GM18868 (cell line): ENCODE measurements at regions not wholly inside any gene's neighbourhood (a gene's known extent, or its start where the extent isn't known, plus 50 kb on each side); places are given as distances from the start of the nearest gene placed in this dataset.

Experiments
- ATAC-seq: cut with Tn5 transposase; IDR thresholded peaks from one replicate; pipeline ENCODE4 v1.9.1; 2021; ENCODE audit warnings: mild to moderate bottlenecking, moderate library complexity; ENCODE audit not compliant: unreplicated experiment

DNA sequence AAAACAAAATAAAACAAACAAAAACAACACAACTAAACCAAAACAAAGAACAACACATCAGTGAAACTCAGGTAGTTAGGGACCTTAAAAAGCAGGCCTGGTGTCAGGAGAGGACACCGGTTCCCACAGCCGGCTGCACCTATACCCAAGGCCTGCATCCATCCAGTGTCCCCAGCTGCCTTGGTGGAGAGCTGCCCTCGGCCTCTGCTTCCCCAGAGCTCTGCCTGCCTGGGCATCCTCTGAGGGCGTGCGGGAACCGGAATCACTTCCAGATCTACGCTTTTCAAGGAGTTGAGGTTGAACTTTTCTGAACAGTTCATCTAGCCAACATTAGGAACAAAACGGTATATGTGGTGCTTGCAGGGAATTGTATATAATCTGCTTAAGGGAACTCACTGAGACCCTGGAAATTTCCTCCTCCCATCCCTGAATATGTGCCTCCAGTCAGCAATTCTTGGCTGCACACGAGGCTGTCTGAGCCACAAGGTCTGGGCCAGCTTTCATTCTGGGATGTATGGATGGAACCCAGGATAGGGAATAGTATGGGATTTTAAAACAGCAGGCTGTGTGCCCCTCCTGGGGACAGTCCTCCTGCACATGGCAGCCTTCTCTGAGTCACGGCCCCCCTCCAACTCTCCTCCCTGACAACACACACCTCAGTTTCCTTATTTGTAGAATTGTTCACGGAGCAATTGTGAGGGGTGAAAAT, 319.0 kb upstream of the RTL1 start:
- no peak for ATAC-seq

DNA sequence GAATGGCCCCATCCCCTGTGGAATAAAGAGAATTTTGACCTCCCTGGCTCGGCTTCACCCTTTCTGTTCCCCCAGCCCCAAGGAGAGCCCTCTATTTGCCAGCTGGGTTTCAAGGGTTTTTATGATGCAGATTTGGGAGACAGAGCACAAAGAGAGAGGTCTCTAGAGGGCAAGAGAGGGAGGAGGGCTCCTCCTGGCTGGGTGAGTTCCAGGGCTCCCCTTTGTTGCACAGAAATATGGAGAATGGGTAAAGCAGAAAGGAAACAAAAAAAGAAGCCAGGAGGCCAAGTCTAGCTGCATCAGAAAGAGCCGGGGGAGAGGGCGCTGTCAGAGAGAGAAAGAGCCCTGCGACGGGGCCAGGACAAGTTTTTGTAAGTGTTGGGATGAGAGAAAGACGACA, 319.6 kb upstream of the RTL1 start:
- no peak for ATAC-seq

DNA sequence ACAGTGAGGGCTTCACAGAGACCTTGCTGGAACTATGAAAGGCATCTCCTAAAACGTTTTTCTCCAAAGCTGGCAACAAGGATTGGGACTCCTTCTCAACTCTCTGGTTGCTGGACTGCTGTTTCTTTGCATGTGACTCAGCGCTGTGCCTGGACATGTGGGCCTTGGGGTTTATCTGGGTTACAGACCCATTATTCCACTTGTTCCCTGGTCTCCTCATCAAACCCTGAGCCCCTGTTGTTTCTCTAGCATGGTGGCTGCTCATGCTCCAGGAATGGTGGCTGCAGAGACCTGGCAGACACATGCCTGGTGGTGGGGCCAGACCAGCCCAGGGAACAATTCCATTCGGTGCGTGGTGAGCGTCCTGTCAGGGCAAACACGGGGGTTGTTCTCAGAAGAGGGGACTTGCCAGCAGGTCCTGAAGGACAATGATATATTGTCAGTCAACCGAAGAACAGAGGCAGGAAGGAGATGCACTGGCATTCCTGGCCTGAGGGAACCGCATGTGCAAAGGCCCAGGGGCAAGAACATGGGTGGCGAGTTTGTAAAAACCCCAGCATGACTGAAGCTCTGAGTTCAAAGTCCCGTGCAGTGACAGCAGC, 320.1 kb upstream of the RTL1 start:
- no peak for ATAC-seq

DNA sequence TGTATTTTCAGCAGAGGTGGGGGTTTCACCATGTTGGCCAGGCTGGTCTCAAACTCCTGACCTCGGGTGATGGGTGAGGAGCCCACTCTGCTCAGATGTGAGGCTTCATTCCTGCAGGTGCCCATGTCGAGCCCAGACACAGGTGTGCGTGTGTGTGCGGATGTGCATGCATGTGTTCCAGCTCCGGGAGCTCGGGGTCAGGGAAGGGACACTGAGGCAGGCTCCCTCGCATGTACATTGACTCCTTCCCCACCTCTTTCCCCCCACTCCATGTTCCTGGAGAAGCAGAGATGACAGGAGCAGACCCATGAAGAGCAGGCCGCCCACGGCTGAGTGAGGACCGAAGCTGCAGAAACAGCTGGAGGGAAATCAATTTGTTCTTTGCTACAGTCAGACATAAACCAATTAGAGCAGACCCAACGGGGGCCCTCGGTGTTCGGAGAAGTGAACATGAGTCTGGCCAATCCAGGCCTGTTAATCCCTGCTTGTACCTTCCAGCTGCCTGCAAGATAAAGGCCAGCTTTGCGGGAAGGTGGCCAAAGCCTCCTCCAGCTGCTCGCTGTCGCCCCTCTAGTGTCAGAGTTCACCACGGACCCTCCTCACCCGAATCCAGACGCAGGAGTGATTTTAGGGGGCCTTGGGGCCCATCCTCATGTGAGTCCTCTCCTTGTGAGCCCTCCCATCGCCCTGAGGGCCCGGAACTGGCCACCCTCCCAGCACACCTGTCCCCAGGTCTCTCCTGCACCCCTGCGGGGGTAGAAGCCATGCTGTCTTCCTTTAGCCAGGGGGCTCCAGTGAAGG, 321.0 kb upstream of the RTL1 start:
- no peak for ATAC-seq

DNA sequence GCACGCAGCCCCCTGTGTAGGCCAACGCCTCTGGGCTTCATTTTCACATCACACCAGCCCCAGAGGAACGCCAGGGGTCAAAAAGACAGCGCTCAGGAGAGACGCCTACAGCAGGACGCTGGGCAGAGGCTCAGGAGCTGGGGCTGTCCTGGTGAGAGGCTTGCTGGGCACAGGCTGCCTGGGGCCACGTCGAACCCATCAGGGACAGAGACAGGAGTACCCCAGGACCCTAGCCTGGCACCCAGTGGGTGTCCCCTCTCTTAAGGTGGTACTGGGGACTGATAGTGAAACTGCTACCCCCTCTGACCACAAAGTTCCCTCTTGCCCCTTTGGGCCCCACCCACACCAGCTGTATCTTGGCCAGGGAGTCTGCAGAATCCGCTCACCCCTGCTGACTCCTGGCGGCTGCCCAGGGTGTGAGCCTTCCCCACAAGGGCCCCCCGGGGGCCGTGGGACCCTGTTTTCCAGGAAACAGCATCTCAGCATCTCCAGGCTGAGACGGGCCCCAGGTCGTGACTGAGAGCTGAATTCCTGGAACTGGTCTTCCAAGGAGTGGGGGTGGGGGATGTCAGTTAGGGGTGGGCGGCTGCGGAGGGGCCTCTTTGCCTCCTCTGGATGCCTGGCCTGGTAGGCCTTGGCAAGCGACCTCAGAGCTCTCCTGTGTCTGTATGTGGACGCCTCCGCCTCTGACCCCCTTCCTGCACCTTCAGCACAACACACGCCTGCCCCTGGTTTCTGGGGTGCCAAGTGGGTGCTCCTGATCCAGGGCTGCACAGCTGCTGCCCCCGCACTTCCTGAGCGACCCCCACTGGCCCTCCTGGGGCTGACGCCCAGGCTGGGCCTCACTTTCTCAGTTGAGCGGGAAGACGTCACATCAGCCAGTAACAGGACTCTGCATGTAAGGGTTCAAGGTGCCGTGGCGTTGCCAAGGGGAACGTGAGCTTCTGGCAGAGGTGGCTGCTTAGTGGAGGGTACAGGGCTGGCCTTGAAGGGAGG, 321.9 kb upstream of the RTL1 start:
- ATAC-seq: no peak

DNA sequence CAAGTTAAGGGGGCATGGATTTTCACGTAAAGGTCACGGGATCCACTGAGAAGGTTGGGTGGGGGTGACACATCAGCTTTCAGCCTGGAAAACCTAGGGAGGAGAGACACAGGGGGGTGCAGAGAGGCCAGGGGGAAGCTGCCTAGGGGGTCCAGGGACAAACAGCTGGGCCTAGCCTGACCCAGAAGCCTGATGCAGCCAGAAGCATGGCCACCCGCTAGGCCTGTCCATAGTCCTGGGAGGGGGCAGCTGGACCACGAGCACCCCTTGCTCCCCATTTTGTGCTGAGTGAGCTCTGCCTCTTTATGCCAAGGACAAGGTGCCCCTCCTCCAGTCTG, 322.7 kb upstream of the RTL1 start:
- no peak for ATAC-seq

DNA sequence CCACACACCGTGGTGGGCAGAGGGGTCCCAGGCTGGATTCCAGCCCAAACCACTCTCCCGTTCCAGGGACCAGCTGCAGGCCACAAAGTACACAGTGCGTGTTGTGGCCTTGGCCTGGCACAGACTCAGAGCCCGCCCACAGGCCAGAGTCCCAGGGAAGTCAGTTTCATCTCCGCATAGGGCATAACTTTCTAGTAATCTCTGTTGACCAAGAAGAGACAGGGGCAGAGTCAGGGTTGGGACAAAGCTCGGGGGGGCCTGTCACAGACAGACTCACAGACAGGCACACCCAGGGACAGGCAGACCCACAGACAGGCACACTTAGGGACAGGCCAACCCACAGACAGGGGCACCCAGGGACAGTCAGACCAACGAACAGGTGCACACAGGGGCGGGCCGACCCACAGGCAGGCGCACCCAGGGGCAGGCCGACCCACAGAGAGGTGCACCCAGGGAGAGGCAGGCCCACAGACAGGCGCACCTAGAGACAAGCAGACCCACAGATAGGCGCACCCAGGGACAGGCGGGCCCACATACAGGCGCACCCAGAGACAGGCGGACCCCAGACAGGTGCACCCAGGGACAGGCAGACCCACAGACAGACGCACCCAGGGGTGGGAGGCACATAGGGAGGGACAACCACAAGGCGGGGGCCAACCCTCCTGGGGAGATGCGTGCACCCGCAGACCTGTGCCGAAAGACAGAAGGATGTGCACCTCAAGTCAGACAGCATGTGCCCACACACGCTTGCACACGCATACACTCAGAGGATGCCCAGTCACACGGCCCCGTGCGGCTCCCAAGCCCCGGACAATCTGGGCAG, 323.3 kb upstream of the RTL1 start:
- no peak for ATAC-seq

DNA sequence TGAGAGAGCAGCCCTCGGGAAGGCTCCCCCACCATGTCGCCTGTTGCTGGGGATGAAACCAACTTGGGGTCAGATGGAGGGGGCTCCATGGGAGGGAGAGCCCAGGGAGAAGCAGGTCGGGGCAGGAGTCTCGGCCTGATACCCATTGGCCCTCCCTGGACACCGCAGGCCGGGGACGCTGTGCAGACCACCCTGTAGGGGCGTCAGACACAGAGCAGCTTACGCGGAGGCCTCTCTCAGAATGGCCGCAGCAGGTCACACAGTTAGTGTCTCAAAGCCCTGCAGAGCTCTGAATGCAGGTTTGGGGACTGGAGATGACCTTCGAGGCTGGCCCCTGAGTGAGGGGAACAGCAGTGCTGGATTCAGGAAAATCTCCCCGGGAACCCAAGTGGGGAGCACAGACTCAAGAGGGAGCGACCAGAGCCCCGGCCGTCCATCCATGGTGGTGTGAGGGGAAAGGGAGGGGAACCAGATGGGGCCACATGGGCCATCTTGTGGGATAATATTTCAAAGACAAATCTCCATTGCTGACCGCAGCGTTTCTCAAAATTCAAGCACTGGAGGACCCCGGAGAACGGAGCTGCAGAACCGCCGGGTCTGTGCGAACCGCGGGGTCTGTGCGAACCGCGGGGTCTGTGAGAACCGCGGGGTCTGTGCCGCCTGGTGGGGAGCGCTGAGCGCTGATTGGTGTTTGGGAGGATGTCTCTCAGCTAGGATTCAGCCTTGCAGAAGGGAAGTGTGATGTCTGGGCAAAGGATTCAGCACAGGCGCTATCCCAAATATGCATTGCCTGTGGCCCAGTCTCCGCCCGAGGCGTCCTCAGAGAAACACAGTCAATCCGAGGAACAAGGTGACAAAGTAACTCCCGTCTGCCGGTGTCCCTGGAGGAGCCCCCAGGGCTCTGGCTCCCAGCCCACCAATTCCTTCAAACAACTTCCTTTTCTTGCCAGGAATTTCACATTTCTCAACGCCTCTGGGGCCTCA, 324.4 kb upstream of the RTL1 start:
- no peak for ATAC-seq

DNA sequence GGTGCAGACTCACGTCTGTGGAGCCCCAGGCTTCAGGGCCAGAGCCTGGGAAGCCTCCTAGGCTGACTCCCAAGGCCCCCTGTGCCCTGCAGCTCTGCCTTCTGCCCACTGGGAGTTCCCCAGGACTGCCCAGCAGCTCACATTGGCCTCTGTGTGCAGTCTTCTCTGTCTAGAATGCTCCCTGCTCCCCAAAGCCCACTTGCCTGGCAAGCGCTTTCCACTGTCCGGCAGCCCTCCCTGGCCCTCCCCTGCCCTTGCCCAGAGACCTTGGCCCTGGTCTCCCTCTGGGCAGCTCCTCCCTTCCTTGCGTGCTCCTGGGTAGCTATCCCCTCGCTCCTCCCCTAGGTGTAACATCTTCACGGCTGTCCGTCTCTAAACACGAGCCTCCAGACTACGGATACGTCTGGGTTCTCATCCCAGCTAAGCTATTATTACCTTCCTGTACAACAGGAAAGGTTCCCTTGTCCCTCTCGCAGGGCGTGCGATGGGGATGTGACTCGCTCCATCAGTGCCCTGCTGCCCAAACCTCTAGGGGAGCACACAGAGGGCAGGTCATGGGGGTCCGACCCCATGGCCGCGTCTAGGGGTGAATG, 325.5 kb upstream of the RTL1 start:
- no peak for ATAC-seq

DNA sequence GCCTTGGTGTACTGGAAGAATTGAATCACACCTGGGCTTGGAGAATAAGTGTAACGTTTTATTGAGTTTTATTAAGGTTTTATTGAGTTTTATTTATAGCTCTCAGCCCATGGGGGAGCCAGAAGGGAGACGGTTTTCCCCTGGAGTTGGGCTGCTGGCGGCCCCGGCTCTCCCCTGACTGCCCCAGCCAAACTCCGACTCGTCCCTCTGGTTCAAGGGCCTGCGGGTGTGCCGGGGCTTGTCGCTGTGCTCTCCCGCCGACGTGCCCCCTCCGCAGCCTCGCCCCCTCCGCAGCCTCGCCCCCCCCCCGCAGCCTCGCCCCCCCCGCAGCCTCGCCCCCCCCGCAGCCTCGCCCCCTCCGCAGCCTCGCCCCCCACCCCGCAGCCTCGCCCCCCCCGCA, 326.1 kb upstream of the RTL1 start:
- no peak for ATAC-seq

DNA sequence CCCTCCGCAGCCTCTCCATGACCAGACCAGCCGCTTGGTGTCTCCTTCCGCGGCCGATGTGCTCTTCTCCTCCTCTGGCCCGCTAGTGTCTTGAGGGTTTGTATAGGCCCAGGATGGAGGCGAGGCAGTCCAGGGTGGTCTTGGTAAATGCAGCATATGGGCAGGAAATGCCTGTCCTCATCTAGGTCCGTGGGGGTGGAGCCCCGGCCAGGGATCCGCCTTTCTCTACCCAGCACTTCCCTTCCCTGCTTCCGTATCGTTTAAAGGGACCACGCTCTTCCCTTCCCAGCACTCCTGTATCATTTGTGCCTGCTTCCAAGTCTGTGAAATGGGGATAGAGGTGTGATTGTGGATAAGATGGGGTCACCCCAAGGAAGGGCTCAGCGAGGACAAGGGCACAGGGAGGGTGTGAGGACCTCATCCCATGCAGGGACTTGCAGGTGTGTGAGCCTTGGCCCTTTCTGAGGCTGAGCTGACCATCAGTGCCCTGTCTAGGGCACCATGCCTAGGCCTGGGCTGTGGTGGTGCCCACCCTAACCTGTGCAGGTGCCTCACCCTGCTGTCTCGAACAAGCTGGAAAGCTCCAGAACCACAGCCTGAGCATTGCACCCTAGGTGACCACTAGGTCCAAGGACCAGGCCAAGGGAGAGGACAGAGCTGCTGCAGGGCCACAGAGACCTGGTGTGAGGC, 326.8 kb upstream of the RTL1 start:
- ATAC-seq: no peak

DNA sequence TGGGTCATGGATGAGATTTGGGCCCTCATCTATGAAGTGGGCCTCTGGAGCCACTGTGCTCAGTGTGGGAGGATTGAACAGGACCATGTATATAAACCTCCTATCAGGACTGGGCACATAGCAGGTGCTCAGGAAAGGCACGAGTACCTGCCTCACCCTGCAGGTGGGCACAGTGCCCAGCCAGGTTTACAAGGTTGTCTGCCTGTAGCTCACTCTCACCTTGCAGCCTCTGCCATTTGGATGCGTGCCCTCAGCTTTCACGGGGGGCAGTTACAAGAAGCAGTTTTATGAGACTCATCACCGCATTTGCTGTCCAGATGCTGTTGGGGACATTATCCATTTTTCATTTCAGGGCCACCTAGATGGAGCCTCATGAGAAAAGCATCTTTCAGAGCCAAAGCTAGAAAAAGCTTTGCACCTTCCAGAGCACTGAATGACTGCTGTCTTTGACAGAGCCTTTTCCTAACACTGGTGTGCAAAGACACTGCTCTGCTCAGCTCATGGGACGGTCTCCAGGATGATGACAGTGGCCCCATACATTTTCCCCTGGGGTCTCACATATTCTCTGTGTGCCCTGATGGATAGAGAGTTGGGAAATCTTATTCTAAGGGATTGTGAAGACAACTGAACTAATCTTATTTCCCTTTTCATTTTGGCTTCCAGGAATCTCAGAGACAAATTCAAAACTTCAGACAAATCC, 327.5 kb upstream of the RTL1 start:
- ATAC-seq: no peak

DNA sequence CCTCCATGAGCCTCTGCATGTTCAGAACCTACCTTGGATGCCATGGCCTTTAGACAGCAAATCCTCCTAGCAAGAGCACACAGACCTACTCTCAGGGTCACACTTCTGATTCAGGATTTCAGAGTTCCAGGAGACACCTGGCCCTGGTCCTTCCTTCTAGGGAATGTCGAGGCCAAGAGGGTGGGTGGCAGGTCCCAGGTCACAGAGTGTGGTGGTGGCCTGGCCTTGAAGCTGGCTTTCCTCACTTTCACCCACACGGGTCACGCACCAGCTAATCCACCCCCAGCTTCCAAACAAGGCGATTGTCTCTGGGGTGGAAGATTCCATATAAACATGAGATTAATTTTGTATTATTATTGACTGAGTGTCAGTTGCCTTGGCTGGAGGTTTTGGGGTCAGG, 328.3 kb upstream of the RTL1 start:
- no peak for ATAC-seq

DNA sequence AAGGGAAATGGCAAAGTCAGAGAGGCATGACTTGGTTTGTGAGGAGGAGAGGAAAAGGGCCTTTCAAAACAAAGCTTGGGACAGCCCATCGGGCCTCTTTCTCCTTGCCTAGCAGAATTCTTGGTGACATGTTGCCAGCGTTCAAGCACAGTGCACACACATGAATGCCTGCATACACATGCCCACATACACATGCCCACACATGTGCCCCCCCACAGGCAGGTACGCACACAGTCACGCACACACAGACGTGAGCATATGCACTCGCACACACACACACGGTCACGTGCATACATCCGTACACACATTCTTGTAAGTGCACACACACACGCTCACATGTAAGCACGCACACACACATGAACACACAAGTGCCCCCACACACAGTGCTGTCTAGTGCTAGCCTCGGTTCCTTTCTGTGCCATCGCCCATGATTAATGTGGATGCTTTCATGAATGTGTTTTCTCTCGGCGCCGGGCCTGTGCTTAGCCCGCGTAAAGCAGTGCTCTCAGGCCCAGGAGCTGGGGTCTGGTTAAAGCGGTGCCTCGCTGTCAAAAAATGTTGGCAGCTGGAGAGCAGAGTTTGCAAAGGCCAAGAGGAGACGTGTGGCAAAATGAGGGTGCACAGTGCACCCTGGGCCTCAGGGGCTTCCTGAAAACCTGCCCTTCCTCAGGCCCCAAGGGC, 328.8 kb upstream of the DIO3 start:
- no peak for ATAC-seq

DNA sequence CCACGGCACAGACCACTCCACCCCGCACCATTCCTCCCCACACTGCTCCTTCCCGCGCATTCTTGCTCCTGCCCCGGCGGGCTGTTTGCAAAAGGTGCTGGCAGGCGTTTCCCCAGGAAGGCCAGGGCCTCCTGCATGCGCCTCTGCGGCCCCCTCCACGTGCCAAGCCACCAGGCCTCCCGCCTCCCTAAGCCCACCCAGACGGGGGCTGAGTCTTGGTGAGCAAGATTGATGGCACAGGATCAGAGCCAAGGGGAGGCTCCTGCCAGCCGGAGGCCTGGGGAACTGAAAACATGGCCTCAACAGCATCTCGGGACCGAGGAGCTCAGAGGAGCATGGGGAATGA, 328.3 kb upstream of the DIO3 start:
- no peak for ATAC-seq

DNA sequence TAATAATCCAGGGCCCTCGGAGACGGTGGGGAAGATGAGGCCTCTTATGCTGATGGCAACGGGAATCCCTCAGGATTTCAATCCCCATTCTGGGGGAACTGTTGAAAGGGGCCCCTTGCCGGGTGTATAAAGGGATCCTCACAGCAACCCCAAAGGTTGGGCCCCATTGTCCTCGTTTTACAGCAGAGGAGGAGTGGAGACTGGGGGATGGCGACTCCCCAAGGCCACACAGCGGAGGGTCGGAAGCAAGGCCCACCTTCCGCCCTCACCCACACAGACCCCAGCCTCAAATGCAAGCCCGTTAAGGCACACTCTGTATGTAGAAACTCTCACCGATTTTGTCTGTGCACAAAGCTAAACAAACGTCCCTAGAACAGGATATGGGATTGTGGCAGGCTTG, 327.9 kb upstream of the DIO3 start:
- ATAC-seq: no peak

DNA sequence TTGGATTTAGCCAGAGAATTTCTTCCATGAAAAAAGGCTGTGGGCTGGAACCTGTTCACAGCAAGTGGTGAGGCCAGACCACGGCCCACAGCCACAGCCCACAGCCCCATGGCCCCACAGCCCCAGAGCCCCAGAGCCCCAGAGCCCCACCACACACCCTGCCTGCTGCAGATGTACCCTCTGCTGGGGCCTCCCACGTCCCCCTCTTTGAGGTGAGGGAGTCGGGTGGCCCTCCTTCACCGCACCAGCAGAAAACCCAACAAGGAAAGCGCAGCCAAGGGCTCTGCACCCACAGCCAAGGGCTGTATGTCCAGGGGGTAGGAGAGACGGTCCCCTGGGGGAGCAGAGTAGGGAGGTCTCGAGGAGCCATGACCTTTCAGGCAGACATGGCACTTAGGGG, 327.5 kb upstream of the DIO3 start:
- no peak for ATAC-seq
